Loucy (cell line): ENCODE measurements at regions not wholly inside any gene's neighbourhood (a gene's known extent, or its start where the extent isn't known, plus 50 kb on each side); places are given as distances from the start of the nearest gene placed in this dataset.

ENCODE experiments used
- H2AFZ ChIP-seq: fragments of 200-600 bp; sonication (generic); 2 replicates; pipeline ENCODE4 v1.6.0; 2016; ENCODE audit warnings: antibody characterized with exemption, mild to moderate bottlenecking, low read length, moderate library complexity
- H3F3A ChIP-seq: fragments of 200-600 bp; 2 replicates; pipeline ENCODE4 v1.6.0; 2016; ENCODE audit warnings: antibody characterized with exemption, low read depth, mild to moderate bottlenecking
- H3K27me3 ChIP-seq: fragments of 200-600 bp; sonication (generic); 2 replicates; pipeline ENCODE4 v1.6.1; 2014; ENCODE audit warnings: low read length, mild to moderate bottlenecking; ENCODE audit not compliant: insufficient read depth, poor library complexity, severe bottlenecking
- H3K36me3 ChIP-seq: fragments of 200-600 bp; sonication (generic); 2 replicates; pipeline ENCODE4 v1.6.1; 2016; ENCODE audit warnings: low read length; ENCODE audit not compliant: insufficient read depth
- H3K4me1 ChIP-seq: fragments of 200-600 bp; sonication (generic); 2 replicates; pipeline ENCODE4 v1.5.1; 2014; ENCODE audit warnings: low read length, mild to moderate bottlenecking; ENCODE audit not compliant: insufficient read depth, poor library complexity, severe bottlenecking
- H3K4me2 ChIP-seq: fragments of 200-600 bp; sonication (generic); 2 replicates; pipeline ENCODE4 v1.6.0; 2014; ENCODE audit warnings: antibody characterized with exemption, low read length, low read depth, mild to moderate bottlenecking; ENCODE audit not compliant: poor library complexity, severe bottlenecking
- H3K4me3 ChIP-seq: fragments of 200-600 bp; sonication (generic); 2 replicates; pipeline ENCODE4 v1.5.1; 2014; ENCODE audit warnings: low read length, mild to moderate bottlenecking, mixed read lengths; ENCODE audit not compliant: poor library complexity, severe bottlenecking
- H3K79me2 ChIP-seq: fragments of 200-600 bp; sonication (generic); 2 replicates; pipeline ENCODE4 v1.6.1; 2014; ENCODE audit warnings: low read length; ENCODE audit not compliant: insufficient read depth
- H3K9ac ChIP-seq: fragments of 200-600 bp; sonication (generic); 2 replicates; pipeline ENCODE4 v1.6.0; 2014; ENCODE audit warnings: mild to moderate bottlenecking, low read depth, low read length, moderate library complexity; ENCODE audit not compliant: poor library complexity, severe bottlenecking
- H3K9me2 ChIP-seq: fragments of 200-600 bp; sonication (generic); replicated peaks from 2 replicates; pipeline ENCODE4 v1.6.1; 2016; ENCODE audit warnings: low read depth, low read length, mixed read lengths
- H3K9me3 ChIP-seq: fragments of 200-600 bp; sonication (generic); 2 replicates; pipeline ENCODE4 v1.6.1; 2014; ENCODE audit warnings: mild to moderate bottlenecking, antibody characterized with exemption, low read length, low read depth; ENCODE audit not compliant: insufficient read depth
- H4K20me1 ChIP-seq: fragments of 200-600 bp; sonication (generic); 2 replicates; pipeline ENCODE4 v1.6.0; 2014; ENCODE audit warnings: antibody characterized with exemption, low read length, mild to moderate bottlenecking; ENCODE audit not compliant: insufficient read depth, poor library complexity, severe bottlenecking
- CTCF ChIP-seq: fragments of 200-600 bp; sonication (generic); conservative IDR thresholded peaks from 2 replicates; pipeline ENCODE4 v1.5.1; 2014; ENCODE audit warnings: mild to moderate bottlenecking, antibody characterized with exemption, low read length
- EZH2phosphoT487 ChIP-seq: fragments of 200-600 bp; IDR thresholded peaks from 2 replicates; pipeline ENCODE4 v1.6.1; 2018; ENCODE audit warnings: antibody characterized with exemption, mild to moderate bottlenecking, moderate library complexity, borderline replicate concordance

- TF ChIP-seq EZH2phosphoT487: no peak
- no peak for TF ChIP-seq CTCF
- H3K4me1 ChIP-seq: no peaks in the 10 kb centered on the region
- H2AFZ ChIP-seq: no peak overlapping the region
Measured at GRCh38 chr15:35722501-35722900, 176.5 kb upstream of the DPH6 start.

GRCh38 chr15:35723120-35723847, 177.3 kb upstream of the DPH6 start:
- Histone ChIP-seq H3K9ac (no peak overlapping the region), H3K9me2 (no peaks in the 10 kb centered on the region), H3K27me3 (no peaks in the 10 kb centered on the region), H2AFZ (no peak overlapping the region), H3K4me2 (no peak overlapping the region), H3K4me3 (no peak overlapping the region), H3K79me2 (no peaks in the 10 kb centered on the region), H3K9me3 (no peaks in the 10 kb centered on the region), H3K4me1 (no peaks in the 10 kb centered on the region), H3F3A (no peaks in the 10 kb centered on the region), H3K36me3 (no peaks in the 10 kb centered on the region), H4K20me1 (no peaks in the 10 kb centered on the region)
- TF ChIP-seq CTCF: no peak
- no peak for TF ChIP-seq EZH2phosphoT487

More at GRCh38 chr15:35722501-35722900, 176.5 kb upstream of the DPH6 start:
- Histone ChIP-seq H3F3A (no peaks in the 10 kb centered on the region), H3K9me2 (no peaks in the 10 kb centered on the region), H4K20me1 (no peaks in the 10 kb centered on the region), H3K27me3 (no peaks in the 10 kb centered on the region), H3K9me3 (no peaks in the 10 kb centered on the region), H3K4me3 (no peak overlapping the region), H3K9ac (no peak overlapping the region), H3K79me2 (no peaks in the 10 kb centered on the region), H3K4me2 (no peak overlapping the region), H3K36me3 (no peaks in the 10 kb centered on the region)

- no peak overlapping the region for H2AFZ ChIP-seq
- TF ChIP-seq CTCF (no peak), EZH2phosphoT487 (no peak)
- H3K4me2 ChIP-seq: no peak overlapping the region
- H3K9ac ChIP-seq: no peak overlapping the region
- no peaks in the 10 kb centered on the region for H3K9me3 ChIP-seq
- no peaks in the 10 kb centered on the region for H3K79me2 ChIP-seq
- no peaks in the 10 kb centered on the region for H4K20me1 ChIP-seq
- H3K36me3 ChIP-seq: no peaks in the 10 kb centered on the region
- H3K9me2 ChIP-seq: no peaks in the 10 kb centered on the region
- no peaks in the 10 kb centered on the region for H3K4me1 ChIP-seq
- H3F3A ChIP-seq: no peaks in the 10 kb centered on the region
- H3K4me3 ChIP-seq: no peak overlapping the region
- H3K27me3 ChIP-seq: no peaks in the 10 kb centered on the region
Measured at GRCh38 chr15:35723852-35724251, 177.9 kb upstream of the DPH6 start.
